GM10266 (cell line): ENCODE measurements at regions not wholly inside any gene's neighbourhood (a gene's known extent, or its start where the extent isn't known, plus 50 kb on each side); places are given as distances from the start of the nearest gene placed in this dataset.
"Not testable (repeated sequence)": the region's sequence is repeated elsewhere in the genome, so short reads cannot be mapped to it uniquely, and the experiment has no call there.

Source experiments
- DNase-seq: peaks from one replicate; pipeline ENCODE4 v3.0.0; 2012; ENCODE audit errors: extremely low spot score
- CTCF ChIP-seq: IDR thresholded peaks from 2 replicates; pipeline ENCODE4 v1.5.1; 2012; ENCODE audit warnings: mild to moderate bottlenecking, low read depth; ENCODE audit not compliant: control insufficient read depth, insufficient read depth; ENCODE audit errors: missing control alignments

- TF ChIP-seq CTCF = no peak
Measured at GRCh38 chr1:222377428-222378088, 170.3 kb downstream of the HHIPL2 start.

GRCh38 chr1:222376791-222377190, 171.1 kb downstream of the HHIPL2 start:
- DNase-seq = not testable (repeated sequence)

More at GRCh38 chr1:222377428-222378088, 170.3 kb downstream of the HHIPL2 start:
- DNase-seq = no peak

- no peak for TF ChIP-seq CTCF
- no peak for DNase-seq
Measured at GRCh38 chr1:222375701-222376100, 172.2 kb downstream of the HHIPL2 start.

DNA sequence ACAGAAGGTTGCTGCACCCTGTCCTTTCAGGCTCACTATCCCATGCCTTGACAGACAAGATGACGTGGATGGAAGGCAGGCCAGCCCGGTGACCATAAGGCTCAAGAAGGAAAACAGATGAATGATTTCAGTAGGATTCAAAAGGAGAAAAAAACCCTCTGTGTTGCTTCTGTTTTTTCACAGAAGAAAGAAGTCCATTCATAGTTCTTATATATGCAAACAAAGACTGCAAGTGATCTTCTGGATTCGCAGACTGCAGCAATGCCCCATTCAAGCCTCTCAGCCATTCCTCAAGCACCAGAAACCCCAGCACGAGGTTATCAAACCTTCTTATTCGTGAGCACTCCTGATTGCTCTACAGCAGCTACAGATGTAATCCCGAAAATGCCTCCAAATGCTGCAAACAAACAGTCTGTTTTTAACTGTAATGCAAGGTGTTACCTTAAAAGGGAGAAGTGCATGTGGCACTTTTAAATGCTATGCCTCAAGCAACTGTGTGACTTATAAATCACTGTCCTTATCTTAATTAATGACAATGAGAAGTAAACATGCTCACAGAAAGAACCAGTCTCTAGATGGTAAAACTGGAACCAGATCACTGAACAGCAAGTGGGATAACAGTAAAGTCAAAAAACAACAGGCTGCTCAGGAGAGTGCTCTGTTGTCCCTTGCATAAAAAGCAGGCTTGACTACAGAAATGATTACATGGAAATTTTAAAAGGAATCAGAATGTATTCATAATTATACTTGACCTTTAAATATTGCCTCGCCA, 173.9 kb downstream of the HHIPL2 start:
- TF ChIP-seq CTCF = no peak
- no peak for DNase-seq

DNA sequence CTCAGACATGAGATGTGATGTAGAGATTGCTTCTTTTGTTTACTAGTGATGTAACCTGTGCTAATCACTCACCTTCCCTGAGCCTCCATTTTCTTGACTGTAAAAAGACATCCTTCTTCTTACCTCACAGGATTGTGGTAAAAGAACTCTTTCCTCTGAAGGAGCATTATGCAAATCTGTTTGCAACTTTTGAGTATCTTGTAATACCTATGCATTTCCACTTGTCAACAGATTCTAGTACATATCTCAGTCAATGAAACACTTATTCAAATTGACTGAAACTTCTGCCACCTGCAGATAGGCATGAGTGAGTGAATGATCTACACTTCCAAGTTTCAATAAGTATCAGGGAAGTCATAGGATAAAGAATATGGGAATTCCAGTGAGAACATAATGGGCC, 174.7 kb downstream of the HHIPL2 start:
- no peak for DNase-seq
- no peak for TF ChIP-seq CTCF

DNA sequence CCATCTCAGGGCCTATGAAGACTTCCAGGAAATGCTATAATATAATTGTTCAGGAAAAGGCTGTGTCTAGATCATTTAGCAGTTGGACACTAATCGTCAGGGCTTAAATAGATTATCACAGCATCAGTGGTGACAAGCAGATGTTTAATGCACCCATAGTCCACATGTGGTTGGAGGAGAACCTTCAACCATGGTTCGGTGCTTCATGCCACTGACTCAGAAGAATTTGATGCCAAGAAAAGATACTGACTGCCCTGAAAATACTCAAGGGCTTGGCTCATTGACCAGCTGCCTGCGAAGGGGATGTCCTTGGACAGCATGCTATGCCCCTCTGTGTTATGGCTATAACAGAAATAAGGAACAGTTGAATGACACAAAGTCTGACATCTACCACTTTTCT, 175.7 kb downstream of the HHIPL2 start:
- no peak for DNase-seq

More for the DNA sequence above, 175.7 kb downstream of the HHIPL2 start:
- TF ChIP-seq CTCF = no peak
